Psoas muscle (tissue), 7 donors: ENCODE measurements at regions not wholly inside any gene's neighbourhood (a gene's known extent, or its start where the extent isn't known, plus 50 kb on each side); places are given as distances from the start of the nearest gene placed in this dataset.

Source experiments
- ATAC-seq, 4 donors: fragments of 200-7000 bp; cut with Tn5 transposase; one replicate each; pipeline ENCODE4 v1.9.1; 2020; ENCODE audit warnings: moderate library complexity in 3 of 4, mild to moderate bottlenecking in 2 of 4
- DNase-seq, 2 donors: peaks; one replicate each; pipeline ENCODE4 v3.0.0-alpha.2; 2020
- H3K27ac ChIP-seq: fragments of 200-600 bp; one replicate; pipeline ENCODE4 v1.8.0; 2022
- H3K27me3 ChIP-seq, 3 donors: fragments of 200-600 bp in 1 of 3; one replicate each; pipeline versions ENCODE4 v1.6.1 to v1.8.0; 2013 to 2022; ENCODE audit warnings: low read length in 2 of 3, mild to moderate bottlenecking in 2 of 3, moderate library complexity in 1 of 3; ENCODE audit not compliant: insufficient read depth in 3 of 3
- H3K36me3 ChIP-seq, 2 donors: fragments of 200-600 bp in 1 of 2; one replicate each; pipeline versions ENCODE4 v1.6.1 to v1.8.0; 2013 to 2022; ENCODE audit warnings: low read depth in 1 of 2, mild to moderate bottlenecking in 1 of 2, moderate library complexity in 1 of 2; ENCODE audit not compliant: insufficient read depth in 1 of 2
- H3K4me1 ChIP-seq: fragments of 200-600 bp; one replicate; pipeline ENCODE4 v1.8.0; 2022
- H3K4me3 ChIP-seq: fragments of 200-600 bp; one replicate; pipeline ENCODE4 v1.8.0; 2022; ENCODE audit warnings: mild to moderate bottlenecking
- H3K9me3 ChIP-seq: fragments of 200-600 bp; one replicate; pipeline ENCODE4 v1.8.0; 2022
- CTCF ChIP-seq: fragments of 200-600 bp; IDR thresholded peaks from one replicate; pipeline ENCODE4 v1.8.0; 2022; ENCODE audit warnings: antibody characterized with exemption
- WGBS, 3 donors: extraction: QIAGEN DNeasy Blood & Tissue Kit; methylation state at CpG; one replicate each; pipeline versions ENCODE4 v1.1.6 to v1.1.7; 2013; 5-methylcytosine and 5-hydroxymethylcytosine counted together
- intact Hi-C, 2 donors: fragments of 100-400 bp; cut with DNase I; formaldehyde crosslinking; loops; one replicate each; pipeline versions ENCODE4 v1.11.0 to v1.14.2; 2022
- donor health status: healthy with polysubstance abuse.
- donor health status: DM: no; HTN: no; CAD: no; lungs with moderate emphysema.
- donor health status: Bipolar disorder and iron deficiency.
- donor health status: healthy.
- donor health status: DM: yes; HTN: yes; CAD: no.
- donor health status: DM: no; HTN: no; CAD: no.
- donor health status: DM: yes; HTN: yes; CAD: no.

- intact Hi-C loops, result no loop called here
- no peak for DNase-seq
- Histone ChIP-seq H3K27ac (no peak overlapping the region), H3K36me3 (no peaks in the 10 kb centered on the region), H3K9me3 (no peaks in the 10 kb centered on the region), H3K4me3 (no peak overlapping the region), H3K27me3 (no peaks in the 10 kb centered on the region), H3K4me1 (no peaks in the 10 kb centered on the region)
- no peak for TF ChIP-seq CTCF
- 53 to 64% (median 61%) methylated on average over 1 of the region's 1 CpG for WGBS, 3 donors
- ATAC-seq, result no peak
Observed at GRCh38 chr20:55583036-55583435, 422.3 kb downstream of the CBLN4 start.

GRCh38 chr20:55582498-55582897 is 422.8 kb downstream of the CBLN4 start:
- Histone ChIP-seq H3K27me3 (no peaks in the 10 kb centered on the region), H3K27ac (no peak overlapping the region), H3K36me3 (no peaks in the 10 kb centered on the region), H3K9me3 (no peaks in the 10 kb centered on the region), H3K4me1 (no peaks in the 10 kb centered on the region), H3K4me3 (no peak overlapping the region)
- 77 to 80% (median 79%) methylated on average over 5 of the region's 5 CpGs for WGBS, 3 donors
- no peak for TF ChIP-seq CTCF
- no peak for DNase-seq
- intact Hi-C loops, result no loop called here
- ATAC-seq, result no peak

GRCh38 chr20:55581519-55581918 is 423.8 kb downstream of the CBLN4 start:
- no peaks in the 10 kb centered on the region for H3K9me3 ChIP-seq
- intact Hi-C loops, result no loop called here

GRCh38 chr20:55580475-55580874 is 424.8 kb downstream of the CBLN4 start:
- WGBS, 3 donors, result 74 to 91% (median 89%) methylated on average over 2 of the region's 2 CpGs
- no peak for TF ChIP-seq CTCF
- intact Hi-C loops, result no loop called here
- no peak overlapping the region for H3K4me3 ChIP-seq
- no peaks in the 10 kb centered on the region for H3K27me3 ChIP-seq
- no peak for ATAC-seq
- no peak for DNase-seq
- H3K4me1 ChIP-seq, result no peaks in the 10 kb centered on the region
- H3K27ac ChIP-seq, result no peak overlapping the region
- H3K9me3 ChIP-seq, result no peaks in the 10 kb centered on the region
- H3K36me3 ChIP-seq, result no peaks in the 10 kb centered on the region

More at GRCh38 chr20:55581519-55581918, 423.8 kb downstream of the CBLN4 start:
- no peak overlapping the region for H3K4me3 ChIP-seq
- DNase-seq (no peak), ATAC-seq (no peak)
- no peak overlapping the region for H3K27ac ChIP-seq
- no peaks in the 10 kb centered on the region for H3K36me3 ChIP-seq
- no peak for TF ChIP-seq CTCF
- WGBS, 3 donors, result 83 to 90% (median 87%) methylated on average over 4 of the region's 4 CpGs
- H3K4me1 ChIP-seq, result no peaks in the 10 kb centered on the region
- H3K27me3 ChIP-seq, result no peaks in the 10 kb centered on the region

- DNase-seq (no peak), ATAC-seq (no peak)
- Histone ChIP-seq H3K36me3 (no peaks in the 10 kb centered on the region), H3K4me1 (no peaks in the 10 kb centered on the region), H3K27ac (no peak overlapping the region), H3K9me3 (no peaks in the 10 kb centered on the region), H3K27me3 (no peaks in the 10 kb centered on the region), H3K4me3 (no peak overlapping the region)
- TF ChIP-seq CTCF, result no peak
- 67 to 85% (median 75%) methylated on average over 2 of the region's 2 CpGs for WGBS, 3 donors
- intact Hi-C loops, result no loop called here
Observed at GRCh38 chr20:55579802-55580201, 425.5 kb downstream of the CBLN4 start.
